Adrenal gland (tissue), 9 donors: ENCODE measurements at regions not wholly inside any gene's neighbourhood (a gene's known extent, or its start where the extent isn't known, plus 50 kb on each side); places are given as distances from the start of the nearest gene placed in this dataset.

Experiments
- DNase-seq, 7 donors: peaks; one replicate each; pipeline ENCODE4 v3.0.0-alpha.2; 2019 to 2020
- H3K27ac ChIP-seq, 5 donors: fragments of 200-600 bp; sonication (generic) in 4 of 5; 1 replicate in 3 of 5; 2 replicates in 2 of 5; pipeline versions ENCODE4 v1.5.1 to v1.8.0; 2016 to 2020; ENCODE audit warnings: mild to moderate bottlenecking in 1 of 5
- H3K27me3 ChIP-seq: fragments of 200-600 bp; 2 replicates; pipeline ENCODE4 v1.8.0; 2021
- H3K36me3 ChIP-seq, 2 donors: fragments of 200-600 bp; replicated peaks in 1 of 2; 1 replicate in 1 of 2; 2 replicates in 1 of 2; pipeline versions ENCODE4 v1.5.1 to v1.8.0; 2018 to 2022
- H3K4me1 ChIP-seq, 2 donors: fragments of 200-600 bp; replicated peaks in 1 of 2; 1 replicate in 1 of 2; 2 replicates in 1 of 2; pipeline versions ENCODE4 v1.5.1 to v1.8.0; 2018 to 2021
- H3K4me3 ChIP-seq, 4 donors: fragments of 200-600 bp; sonication (generic) in 3 of 4; one replicate each; pipeline ENCODE4 v1.5.1; 2016 to 2018
- H3K9me3 ChIP-seq, 3 donors: fragments of 200-600 bp; sonication (generic) in 1 of 3; replicated peaks in 1 of 3; 1 replicate in 2 of 3; 2 replicates in 1 of 3; pipeline versions ENCODE4 v1.5.1 to v1.8.0; 2016 to 2021
- CTCF ChIP-seq, 6 experiments: fragments of 450-650 bp in 4 of 6; fragments of 200-600 bp in 2 of 6; sonication (generic) in 1 of 6; IDR thresholded peaks; 1 replicate in 5 of 6; 2 replicates in 1 of 6; pipeline versions ENCODE4 v1.5.1 to v1.8.0; 2016 to 2021; ENCODE audit warnings: antibody characterized with exemption in 6 of 6, mild to moderate bottlenecking in 2 of 6, moderate library complexity in 1 of 6
- POLR2A ChIP-seq, 2 donors: fragments of 450-650 bp; IDR thresholded peaks; one replicate each; pipeline ENCODE4 v1.6.1; 2017; ENCODE audit warnings: antibody characterized with exemption in 2 of 2, mild to moderate bottlenecking in 2 of 2, moderate library complexity in 1 of 2
- WGBS, 4 donors: extraction: QIAGEN DNeasy Blood & Tissue Kit in 2 of 4; methylation state at CpG; one replicate each; pipeline versions ENCODE4 v1.1.5 to v1.1.7; 2013 to 2017; 5-methylcytosine and 5-hydroxymethylcytosine counted together
- intact Hi-C, 2 donors: fragments of 100-400 bp; cut with DNase I; formaldehyde crosslinking; loops; one replicate each; pipeline versions ENCODE4 v1.14.1 to v1.15.0; 2022 to 2023
- donor health status: healthy with polysubstance abuse.
- donor health status: Bipolar disorder and iron deficiency.
- donor health status: DM: yes; HTN: yes; CAD: no.
- donor health status: DM: no; HTN: no; CAD: no.
- donor health status: DM: no; HTN: no; CAD: no.

- intact Hi-C loops = no loop called here
Observed at GRCh38 chr18:68555879-68556301, 159.0 kb downstream of the TMX3 start.

GRCh38 chr18:68548904-68549870, 165.7 kb downstream of the TMX3 start:
- H3K27ac ChIP-seq = no peak overlapping the region
- H3K36me3 ChIP-seq = no peaks in the 10 kb centered on the region
- H3K4me1 ChIP-seq = no peaks in the 10 kb centered on the region
- DNase-seq = no peak
- TF ChIP-seq CTCF (IDR thresholded peaks at IDR 0.05) (no peak), POLR2A (IDR thresholded peaks at IDR 0.05) (no peak)
- H3K4me3 ChIP-seq = no peak overlapping the region
- no peaks in the 10 kb centered on the region for H3K9me3 ChIP-seq
- WGBS, 4 donors = 70 to 73% (median 71%) methylated on average over 9 of the region's 9 CpGs
- intact Hi-C loops = no loop called here
- no peaks in the 10 kb centered on the region for H3K27me3 ChIP-seq

More at GRCh38 chr18:68555879-68556301, 159.0 kb downstream of the TMX3 start:
- H3K4me1 ChIP-seq = no peaks in the 10 kb centered on the region
- no peak for DNase-seq
- TF ChIP-seq POLR2A (IDR thresholded peaks at IDR 0.05) (no peak), CTCF (IDR thresholded peaks at IDR 0.05) (no peak)
- no peaks in the 10 kb centered on the region for H3K36me3 ChIP-seq
- no peaks in the 10 kb centered on the region for H3K27me3 ChIP-seq
- H3K9me3 ChIP-seq = no peaks in the 10 kb centered on the region
- H3K27ac ChIP-seq = no peak overlapping the region
- H3K4me3 ChIP-seq = no peak overlapping the region

GRCh38 chr18:68543344-68543743, 171.6 kb downstream of the TMX3 start:
- no peak for DNase-seq
- no peak for TF ChIP-seq CTCF (IDR thresholded peaks at IDR 0.05)
- no peak for TF ChIP-seq POLR2A (IDR thresholded peaks at IDR 0.05)
- Histone ChIP-seq H3K4me3 (no peak overlapping the region), H3K9me3 (no peaks in the 10 kb centered on the region), H3K27ac (no peak overlapping the region), H3K4me1 (no peaks in the 10 kb centered on the region), H3K27me3 (no peaks in the 10 kb centered on the region), H3K36me3 (no peaks in the 10 kb centered on the region)
- WGBS, 4 donors = 61 to 88% (median 70%) methylated on average over 2 of the region's 2 CpGs
- intact Hi-C loops = no loop called here

- 46 to 77% (median 51%) methylated on average over 1 of the region's 1 CpG for WGBS, 4 donors
- intact Hi-C loops = no loop called here
- no peak for TF ChIP-seq POLR2A (IDR thresholded peaks at IDR 0.05)
Observed at GRCh38 chr18:68542846-68543245, 172.1 kb downstream of the TMX3 start.

More at GRCh38 chr18:68542846-68543245, 172.1 kb downstream of the TMX3 start:
- Histone ChIP-seq H3K36me3 (no peaks in the 10 kb centered on the region), H3K4me3 (no peak overlapping the region), H3K9me3 (no peaks in the 10 kb centered on the region), H3K27ac (no peak overlapping the region), H3K27me3 (no peaks in the 10 kb centered on the region), H3K4me1 (no peaks in the 10 kb centered on the region)
- DNase-seq = no peak
